ENCODE measurements at regions not wholly inside any gene's neighbourhood (a gene's known extent, or its start where the extent isn't known, plus 50 kb on each side); places are given as distances from the start of the nearest gene placed in this dataset.

GRCh38 chr2:42969231-42970150 lies 177.1 kb upstream of the HAAO start:
- DNase-seq = no peak

- DNase-seq = no peak
Observed at GRCh38 chr2:42967959-42968674, 175.7 kb upstream of the HAAO start.

- no peak for DNase-seq
Observed at GRCh38 chr2:42965910-42966309, 173.5 kb upstream of the HAAO start.

GRCh38 chr2:42965196-42965595 lies 172.8 kb upstream of the HAAO start:
- no peak for DNase-seq

GRCh38 chr2:42964439-42965083 lies 172.2 kb upstream of the HAAO start:
- DNase-seq = no peak

GRCh38 chr2:42963452-42964068 lies 171.2 kb upstream of the HAAO start:
- DNase-seq = no peak

- DNase-seq = peak; percentile 19
Observed at GRCh38 chr2:42962508-42962953, 170.1 kb upstream of the HAAO start.

GRCh38 chr2:42961961-42962360 lies 169.6 kb upstream of the HAAO start:
- no peak for DNase-seq

GRCh38 chr2:42961385-42961811 lies 169.0 kb upstream of the HAAO start:
- DNase-seq = no peak

GRCh38 chr2:42960842-42961180 lies 168.4 kb upstream of the HAAO start:
- no peak for DNase-seq

GRCh38 chr2:42960002-42960841 lies 167.8 kb upstream of the HAAO start:
- no peak for DNase-seq

- no peak for DNase-seq
Observed at GRCh38 chr2:42959234-42960001, 167.0 kb upstream of the HAAO start.

GRCh38 chr2:42958741-42959233 lies 166.4 kb upstream of the HAAO start:
- no peak for DNase-seq

GRCh38 chr2:42957861-42958301 lies 165.5 kb upstream of the HAAO start:
- DNase-seq = no peak

- DNase-seq = no peak
Observed at GRCh38 chr2:42957109-42957860, 164.9 kb upstream of the HAAO start.

GRCh38 chr2:42954227-42954962 lies 162.0 kb upstream of the HAAO start:
- no peak for DNase-seq

GRCh38 chr2:42953216-42953615 lies 160.8 kb upstream of the HAAO start:
- no peak for DNase-seq

GRCh38 chr2:42951263-42951938 lies 159.0 kb upstream of the HAAO start:
- DNase-seq = no peak

GRCh38 chr2:42949125-42949524 lies 156.7 kb upstream of the HAAO start:
- DNase-seq = no peak

Data from activated gamma-delta T cell treated with Interleukin-2 at 50 U/mL for 16 hours (primary cell).